Fibroblast of skin of abdomen (primary cell): ENCODE measurements at regions not wholly inside any gene's neighbourhood (a gene's known extent, or its start where the extent isn't known, plus 50 kb on each side); places are given as distances from the start of the nearest gene placed in this dataset.
A peak's percentile ranks its signal among the peaks of the same experiment; 100 is the strongest.
"Not testable (repeated sequence)": the region's sequence is repeated elsewhere in the genome, so short reads cannot be mapped to it uniquely, and the experiment has no call there.

ENCODE experiments used
- DNase-seq: peaks from one replicate; pipeline ENCODE4 v3.0.0-alpha.2; 2013

DNA sequence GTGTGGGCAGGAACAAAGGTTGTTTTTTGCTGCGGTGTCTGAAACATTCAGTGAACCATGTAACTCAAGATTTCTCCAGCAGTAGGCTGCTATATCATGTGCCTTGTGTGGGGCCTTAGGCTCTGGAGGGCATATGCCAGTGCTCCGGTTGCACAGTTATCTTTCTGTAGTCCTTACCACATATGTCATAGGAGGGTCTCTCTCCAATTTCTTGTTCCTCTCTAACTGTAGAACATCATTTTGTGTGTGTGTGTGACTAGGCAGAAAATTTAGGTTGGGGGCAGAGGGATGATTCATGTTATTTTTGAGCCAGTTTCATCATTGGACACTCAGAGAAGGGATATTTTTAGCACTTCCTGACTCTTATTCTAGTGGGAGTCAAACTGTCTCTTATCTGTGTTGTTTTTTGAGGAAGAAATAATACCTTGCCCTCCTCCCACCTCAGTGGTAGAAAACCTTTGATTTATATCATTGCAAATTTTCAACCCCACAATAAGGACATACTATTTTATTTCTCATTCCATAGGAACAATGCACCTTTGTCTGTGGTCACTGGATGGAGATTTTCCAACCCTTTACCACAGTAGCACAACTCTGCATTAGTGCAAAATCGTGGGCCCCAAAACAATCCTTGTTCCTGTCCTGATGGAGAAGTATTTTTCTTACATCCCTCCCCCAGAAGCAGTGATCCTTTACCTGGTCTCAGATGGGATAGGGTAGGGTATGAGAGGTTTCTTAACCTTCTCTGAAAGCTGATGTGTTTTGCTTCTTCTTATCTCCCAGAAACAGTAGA is 113.9 kb downstream of the CCDC74A start:
- peak; percentile 43 for DNase-seq

DNA sequence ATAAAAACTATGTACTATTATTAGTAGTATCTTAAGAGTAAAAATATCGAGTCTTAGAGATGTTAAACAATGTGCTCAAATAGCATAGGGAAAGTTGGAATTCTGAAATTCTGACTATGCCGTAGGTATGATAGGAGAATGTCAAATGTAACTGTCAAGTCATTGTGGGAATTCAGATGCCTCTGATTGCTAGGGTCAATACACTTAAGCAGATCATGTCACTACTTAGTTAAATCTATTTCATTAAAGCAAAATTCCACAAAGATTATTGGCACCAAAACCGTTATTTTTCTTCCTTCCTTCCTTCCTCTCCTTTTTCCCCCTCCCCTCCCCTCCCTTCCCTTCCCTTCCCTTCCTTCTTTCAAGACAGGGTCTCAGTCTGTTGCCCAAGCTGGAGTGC is 115.5 kb downstream of the CCDC74A start:
- not testable (repeated sequence) for DNase-seq

DNA sequence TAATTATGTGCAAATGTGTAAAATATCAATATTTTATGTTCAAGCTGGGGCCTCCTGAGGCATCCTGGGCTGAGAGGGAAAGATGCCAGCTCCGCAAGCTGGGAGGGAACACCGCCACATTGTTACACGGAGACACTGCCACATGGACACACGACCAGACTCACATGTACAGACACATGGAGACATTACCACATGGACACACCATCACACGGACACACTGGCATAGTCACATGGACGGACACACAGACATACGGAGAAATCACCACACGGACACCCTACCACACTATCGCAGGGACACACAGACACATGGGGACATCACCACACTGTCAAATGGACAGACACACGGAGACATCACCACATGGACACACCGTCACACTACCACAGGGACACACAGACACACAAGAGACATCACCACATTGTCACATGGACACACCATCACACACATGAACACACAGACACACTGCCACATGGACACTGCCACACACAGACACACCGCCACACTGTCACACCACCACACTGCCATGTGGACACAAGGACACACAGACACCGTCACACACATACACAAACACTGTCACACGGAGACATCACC is 117.6 kb downstream of the CCDC74A start:
- DNase-seq = no peak

DNA sequence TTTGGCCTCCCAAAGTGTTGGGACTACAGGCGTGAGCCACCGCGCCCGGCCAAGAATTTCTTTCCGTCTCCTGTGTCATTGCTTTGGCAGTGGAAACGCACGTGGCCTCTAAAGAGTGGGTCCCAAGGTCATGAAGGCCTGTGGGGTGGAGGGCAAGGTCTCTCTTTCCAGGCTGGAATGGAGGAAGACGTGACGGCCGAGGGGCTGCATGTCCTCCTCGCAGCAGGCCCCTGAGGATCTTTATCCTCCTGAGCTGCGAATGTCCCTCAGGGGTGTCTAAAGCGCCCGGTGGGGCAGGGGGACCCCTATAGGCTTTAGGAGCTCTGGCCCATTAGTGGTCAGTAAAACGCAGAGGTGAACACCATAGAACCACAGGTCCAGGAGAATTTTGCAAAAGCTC is 118.5 kb downstream of the CCDC74A start:
- not testable (repeated sequence) for DNase-seq

DNA sequence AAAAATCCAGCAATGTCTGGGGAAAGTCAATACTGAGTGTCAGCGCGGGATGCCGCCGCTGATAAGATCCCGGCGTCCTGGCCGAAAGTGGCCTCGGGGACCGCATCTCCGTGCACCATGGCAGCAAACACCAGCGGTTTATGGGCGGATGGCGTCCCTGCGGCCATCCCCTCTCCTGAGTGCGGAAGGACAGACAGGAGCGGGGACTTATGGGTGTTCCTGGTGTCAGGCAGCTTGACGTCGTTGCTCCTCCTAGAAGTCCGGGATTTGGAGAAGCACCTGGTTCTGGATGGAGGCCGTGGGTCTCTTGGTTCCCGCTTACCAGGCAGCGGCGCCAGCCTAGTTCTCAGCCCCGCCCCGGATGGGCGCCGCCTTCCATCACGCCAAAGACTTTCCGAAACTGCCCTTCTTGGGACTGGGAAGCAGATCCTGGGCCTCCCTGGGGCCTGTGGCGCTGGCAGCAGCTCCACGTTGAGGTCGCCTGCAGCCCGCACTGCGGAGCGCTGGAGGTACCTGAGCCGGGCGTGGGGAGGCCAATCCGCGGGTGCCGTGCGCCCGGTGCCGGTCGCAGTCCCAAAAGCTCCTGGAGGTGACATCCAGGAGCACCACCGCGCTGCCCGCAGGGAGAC is 119.1 kb downstream of the CCDC74A start:
- DNase-seq = no peak

DNA sequence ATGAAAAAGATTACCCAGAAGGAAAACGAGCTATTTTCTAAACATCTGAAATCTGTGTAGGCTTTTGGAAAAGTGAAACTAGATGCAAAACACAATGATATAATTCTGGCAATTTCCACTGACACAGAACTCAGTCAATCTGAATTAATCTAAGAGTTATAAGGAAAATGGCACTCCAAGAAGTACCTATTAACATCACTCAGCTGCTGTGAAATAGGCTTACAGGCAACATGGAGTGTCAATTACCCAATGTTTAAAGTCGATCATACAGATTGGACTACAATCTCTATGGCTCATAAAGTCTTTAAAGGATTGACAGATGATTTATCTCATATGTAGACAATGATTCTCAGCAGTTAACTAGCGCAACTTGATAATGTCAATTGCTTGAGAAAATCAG is 120.9 kb downstream of the CCDC74A start:
- DNase-seq = not testable (repeated sequence)

DNA sequence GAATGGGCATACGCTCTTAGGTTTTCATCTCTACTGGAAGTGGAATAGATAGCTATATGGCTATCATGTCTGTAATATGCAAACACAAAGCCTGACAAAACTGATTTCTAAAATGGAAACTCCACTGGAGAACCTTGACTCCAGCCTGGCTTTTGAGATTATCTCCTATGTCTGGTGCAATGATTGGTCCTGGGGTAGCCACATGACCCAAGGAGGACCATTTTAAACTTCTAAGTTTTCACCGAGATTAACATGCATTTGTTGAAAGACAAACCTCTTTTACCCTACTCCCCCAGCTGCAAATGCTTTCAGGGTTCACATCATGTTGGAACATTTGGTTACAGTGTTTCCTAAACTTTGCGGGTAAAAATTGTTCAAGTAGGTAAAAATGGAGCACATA is 124.6 kb downstream of the CCDC74A start:
- not testable (repeated sequence) for DNase-seq

DNA sequence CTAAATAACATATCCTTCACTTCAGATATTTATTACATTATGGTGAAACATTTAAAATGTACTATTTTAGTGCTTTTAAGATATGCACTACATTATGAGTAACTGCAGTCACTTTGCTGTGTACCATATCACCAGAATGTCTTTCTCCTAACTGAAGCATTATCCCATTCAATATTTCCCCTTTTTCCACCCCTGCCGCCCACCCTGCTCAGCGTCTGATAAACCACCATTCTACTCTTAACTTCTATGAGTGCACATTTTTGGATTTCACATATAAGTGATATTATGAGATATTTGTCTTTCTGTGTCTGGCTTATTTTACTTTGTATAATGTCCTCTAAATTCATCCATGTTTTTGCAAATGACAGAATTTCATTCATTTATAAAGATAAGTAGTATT is 126.4 kb downstream of the CCDC74A start:
- DNase-seq = not testable (repeated sequence)

DNA sequence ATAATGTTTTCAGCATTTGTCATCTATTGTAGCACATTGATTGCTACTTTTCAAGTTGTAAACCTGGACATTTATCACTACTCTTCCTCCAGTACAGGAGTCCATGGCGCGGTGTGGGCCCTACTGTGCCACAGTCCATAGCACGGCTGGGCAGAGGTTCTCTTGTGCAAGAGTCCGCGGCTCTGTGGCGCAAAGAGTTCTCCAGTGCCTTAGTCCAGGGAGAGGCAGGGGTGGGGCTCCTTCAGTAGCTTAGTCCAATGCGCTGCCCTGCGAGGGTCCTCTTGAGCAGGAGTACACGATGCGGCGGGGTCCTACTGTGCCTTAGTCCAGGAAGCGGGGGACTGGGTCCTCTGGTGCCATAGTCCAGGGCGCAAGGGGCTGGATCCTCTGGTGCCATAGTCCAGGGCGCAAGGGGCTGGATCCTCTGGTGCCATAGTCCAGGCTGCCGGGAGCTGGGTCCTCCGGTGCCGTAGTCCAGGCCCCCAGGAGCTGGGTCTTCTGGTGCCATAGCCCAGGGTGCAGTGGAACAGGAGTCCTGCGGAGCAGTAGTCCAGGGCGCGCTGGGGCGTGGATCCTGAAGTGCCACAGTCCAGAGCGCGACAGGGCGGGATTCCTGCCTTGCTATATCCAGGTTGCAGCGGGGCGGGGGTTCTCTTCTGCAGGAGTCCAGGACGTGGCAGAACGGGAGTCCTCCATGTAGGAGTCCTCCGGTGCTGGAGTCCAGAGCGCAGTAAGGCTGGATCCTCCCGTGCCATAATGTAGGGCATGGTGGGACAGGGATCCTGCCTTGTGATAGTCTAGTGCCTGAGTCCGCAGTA is 129.3 kb downstream of the CCDC74A start:
- DNase-seq = no peak

DNA sequence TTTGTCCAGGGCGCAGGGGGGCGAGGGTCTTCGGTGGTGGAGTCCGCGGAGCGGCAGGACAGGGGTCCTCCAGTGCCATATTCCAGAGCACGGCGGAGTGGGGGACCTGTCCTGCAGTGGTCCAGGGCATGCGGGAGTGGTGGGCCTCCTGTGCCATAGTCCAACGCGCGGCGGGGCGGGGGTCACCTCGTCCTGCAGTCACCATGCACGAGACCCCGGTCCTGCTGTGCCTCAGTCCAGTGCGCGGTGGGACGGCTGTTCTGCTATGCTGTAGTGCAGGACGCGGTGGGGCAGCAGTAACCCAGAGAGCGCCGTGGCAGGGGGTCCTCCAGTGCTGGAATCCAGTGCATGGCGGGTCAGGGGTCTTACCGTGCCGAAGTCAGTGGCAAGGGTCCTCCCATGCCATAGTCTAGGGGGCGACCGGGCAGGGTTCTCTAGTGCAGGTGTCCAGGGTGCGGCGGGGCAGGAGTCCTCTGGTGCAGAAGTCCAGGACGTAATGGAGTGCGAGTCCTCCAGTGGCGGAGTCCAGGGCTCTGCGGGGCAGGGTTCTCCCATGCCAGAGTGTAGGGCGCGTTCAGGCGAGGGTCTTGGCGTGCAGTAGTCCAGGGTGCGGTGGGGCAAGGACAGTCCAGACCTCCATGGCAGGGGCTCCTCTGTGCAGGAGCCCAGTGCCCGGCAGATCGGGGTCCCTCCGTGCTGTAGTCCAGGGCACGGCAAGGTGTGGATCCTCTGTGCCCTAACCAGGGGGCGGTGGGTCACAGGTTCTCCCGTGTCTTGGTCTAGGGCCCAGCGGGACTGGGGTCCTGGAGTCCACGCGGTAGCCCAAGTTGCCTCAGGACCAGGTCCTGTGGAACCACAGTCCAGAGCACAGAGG is 130.4 kb downstream of the CCDC74A start:
- no peak for DNase-seq

DNA sequence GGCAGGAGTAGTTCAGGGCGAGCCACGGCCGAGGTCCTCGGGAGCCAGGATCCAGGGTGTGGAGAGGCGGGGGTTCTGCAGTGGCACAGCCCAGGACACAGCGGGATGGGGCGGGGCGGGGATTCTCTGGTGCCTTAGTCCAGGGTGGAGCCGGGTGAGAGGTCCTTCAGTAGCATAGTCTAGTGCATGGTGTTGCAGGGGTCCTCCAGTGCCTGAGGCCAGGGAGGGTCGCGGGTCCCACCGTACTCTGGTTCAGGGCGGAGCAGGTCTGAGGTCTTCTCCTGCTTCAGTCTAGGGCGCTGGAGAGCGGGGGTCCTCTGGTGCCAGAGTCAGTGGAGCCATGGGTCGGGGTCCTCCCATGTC is 131.1 kb downstream of the CCDC74A start:
- no peak for DNase-seq

DNA sequence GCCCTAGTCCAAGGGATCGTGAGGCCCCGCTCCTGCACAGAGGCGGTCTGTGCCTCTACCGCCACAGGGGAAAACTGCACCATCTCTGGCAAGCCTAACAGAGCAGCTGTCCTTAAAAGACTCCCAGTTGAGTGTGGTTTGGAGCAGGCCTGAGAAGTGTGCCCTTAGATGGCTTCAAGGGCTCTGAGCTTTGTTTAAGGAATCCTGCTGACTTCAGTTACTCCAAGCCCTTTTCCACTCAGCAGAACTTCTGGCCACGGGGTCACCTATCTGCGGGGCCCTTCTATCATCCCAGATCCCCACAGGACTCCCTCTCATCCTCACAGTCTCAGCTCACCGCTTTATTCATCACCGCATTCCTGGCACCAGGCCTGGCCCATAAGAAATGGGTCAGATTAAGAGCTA is 131.5 kb downstream of the CCDC74A start:
- DNase-seq = no peak

DNA sequence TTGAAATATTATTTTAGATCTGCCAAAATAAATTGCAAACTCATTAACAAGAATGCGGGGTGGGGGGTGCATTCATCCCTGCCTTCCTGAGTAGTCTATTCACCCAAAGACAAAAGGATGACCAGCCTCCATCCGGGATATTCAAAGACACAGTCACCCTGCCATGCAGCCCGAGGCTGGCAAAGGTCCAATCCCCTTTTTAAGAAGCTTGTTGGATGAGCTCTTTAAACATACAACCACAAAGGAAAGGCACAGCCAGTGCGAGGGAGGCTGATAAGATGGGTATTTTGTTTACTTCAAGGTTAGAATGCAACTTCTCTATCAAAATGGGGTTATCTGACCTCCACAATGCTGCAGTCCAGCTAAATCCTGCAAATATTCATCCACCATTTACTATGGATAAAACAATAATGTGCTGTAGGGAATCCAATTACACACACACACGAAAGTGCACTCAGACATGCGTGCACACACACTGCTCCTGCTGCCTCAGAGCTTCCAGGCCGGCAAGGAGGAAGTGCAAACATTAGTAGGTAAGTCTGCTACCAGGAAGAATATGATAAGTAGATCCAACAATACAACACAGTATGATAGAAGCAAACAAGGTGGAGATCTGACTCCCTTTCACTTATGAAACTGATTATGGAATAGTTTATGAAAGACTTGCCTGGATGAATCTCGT is 133.6 kb downstream of the CCDC74A start:
- not testable (repeated sequence) for DNase-seq

DNA sequence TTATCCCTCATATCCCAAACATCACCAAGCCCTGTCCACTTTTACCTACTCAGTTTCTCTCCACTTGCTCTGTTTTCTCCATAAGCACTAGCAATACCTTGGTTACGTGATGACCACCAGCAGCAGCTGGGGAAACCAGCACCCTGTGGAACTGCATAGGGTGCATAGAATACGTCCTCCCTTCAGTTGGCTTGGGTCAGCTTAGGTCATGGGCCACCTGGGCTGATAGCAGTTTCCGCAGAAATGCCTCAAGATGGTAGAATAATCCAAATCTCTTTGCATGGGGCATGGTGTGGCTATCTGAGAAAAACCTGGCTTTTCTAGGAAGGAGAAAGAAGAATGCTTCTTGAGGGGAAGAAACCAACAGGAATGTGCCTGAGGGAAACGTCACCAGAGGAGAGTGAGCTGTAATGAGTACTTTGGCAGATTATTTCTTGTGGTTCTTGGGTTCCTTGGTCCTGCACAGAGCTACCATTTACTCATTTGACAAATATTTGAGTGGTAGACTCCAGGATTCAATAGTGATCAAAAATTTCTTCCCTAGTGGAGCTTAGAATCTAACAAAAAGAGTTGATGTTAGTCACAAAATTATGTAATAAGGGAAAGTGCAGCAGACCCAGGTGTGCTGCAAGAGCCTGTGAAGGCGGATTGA is 134.3 kb downstream of the CCDC74A start:
- DNase-seq = peak; percentile 46

DNA sequence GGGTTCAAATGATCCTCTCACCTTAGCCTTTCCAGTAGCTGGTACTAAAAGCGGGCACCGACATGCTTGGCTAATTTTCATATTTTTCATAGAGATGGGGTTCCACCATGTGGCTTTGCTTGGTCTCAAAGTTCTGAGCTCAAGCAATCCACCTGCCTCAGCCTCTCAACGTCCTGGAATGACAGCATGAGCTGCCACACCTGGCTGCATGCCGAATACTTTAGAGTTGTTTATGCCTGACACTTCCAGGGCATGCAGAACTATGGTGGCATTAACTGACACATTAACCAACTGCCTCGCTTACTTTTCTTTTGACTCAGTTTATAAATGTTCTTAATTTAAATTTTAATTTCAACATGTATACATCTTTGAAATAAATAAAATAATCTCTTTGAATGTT is 135.8 kb downstream of the CCDC74A start:
- not testable (repeated sequence) for DNase-seq

DNA sequence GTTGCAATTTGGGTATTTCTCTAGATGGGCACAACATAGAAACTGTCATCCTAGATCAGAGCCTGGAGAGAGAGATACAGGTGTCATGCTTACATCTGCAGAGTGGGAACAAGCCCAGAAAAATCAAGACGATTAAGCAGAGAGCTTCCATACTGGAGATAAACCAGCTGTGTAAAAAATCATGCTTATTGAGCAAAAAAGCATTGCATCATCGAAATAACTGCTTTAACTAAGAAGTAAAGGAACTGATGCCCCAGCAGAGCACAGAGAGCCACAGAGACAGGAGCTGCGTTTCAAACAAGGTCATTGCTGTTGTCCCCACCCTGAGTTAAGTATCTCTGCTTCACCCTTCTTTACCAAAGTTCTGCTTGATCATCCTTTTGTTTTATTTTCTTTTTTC is 138.0 kb downstream of the CCDC74A start:
- not testable (repeated sequence) for DNase-seq

DNA sequence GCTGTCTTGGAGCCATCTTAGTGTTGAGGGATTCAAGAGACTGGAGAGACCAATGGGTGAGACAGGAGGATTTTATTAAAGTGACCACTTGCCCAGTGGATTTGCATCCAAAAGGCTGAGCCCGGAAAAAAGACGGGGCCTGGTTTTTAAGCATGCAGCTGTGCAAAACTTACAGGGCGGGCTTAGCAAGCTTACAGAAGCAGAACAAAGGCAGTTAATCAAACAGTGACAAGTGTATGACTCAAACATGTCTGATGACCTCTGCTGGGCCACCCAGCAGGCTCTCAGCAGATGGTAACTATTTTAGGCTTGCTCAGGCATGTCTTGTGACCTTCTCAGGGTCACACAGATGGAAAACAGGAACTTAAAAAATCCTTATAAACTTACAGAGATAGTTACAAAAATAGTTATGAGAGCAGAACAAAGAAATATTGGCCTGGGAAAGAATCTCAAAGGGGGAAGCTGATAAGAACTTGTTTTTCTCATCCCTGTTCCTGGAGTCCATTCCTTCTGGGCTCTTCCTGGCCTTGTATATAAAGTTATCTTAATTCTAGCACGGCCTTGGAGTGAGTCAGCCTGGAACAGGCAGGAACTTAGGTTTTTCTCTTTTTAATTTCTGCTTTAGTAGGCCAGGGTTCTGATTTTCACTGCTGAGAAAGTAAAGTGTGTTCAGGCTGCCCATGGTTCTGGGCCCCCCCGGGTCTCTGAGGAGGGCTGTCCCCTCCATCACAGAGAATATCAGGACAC is 141.3 kb downstream of the CCDC74A start:
- peak; percentile 90 for DNase-seq

DNA sequence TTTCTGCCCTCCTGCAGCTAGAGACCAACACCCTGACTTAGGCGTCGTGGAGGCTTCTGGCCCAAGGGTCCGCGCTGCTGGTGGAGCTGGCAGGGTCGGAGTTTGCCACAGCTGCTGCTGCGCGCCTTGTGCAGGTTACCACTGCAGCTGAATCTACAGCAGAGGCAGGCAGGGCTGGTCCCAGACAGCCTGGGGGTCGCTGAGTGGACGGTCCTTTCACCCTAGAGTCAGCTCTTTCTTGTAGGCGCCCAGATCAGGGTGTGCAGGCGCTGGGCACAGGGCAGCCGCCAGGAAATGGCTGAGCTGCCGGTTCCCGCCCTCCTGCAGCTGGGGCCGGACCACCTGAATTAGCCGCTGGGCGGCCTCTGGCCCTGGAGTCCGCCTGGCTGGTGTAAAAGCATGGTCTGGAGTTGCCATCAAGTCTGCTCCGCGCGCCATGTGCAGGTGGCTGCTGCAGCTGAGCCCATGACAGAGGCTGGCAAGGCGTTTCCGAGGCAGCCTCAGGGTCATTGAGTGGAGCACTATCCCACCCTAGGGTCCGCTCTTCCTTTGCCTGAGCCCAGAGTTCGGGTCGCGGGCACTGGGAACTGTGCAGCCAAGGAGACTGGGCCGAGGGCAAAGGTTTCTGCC is 144.3 kb downstream of the CCDC74A start:
- not testable (repeated sequence) for DNase-seq
